Vagina (tissue), 2 donors: ENCODE measurements at regions not wholly inside any gene's neighbourhood (a gene's known extent, or its start where the extent isn't known, plus 50 kb on each side); places are given as distances from the start of the nearest gene placed in this dataset.

Experiments used
- POLR2AphosphoS5 ChIP-seq, 2 donors: sonication (generic); formaldehyde crosslinking; IDR thresholded peaks; one replicate each; pipeline ENCODE4 v1.9.0; 2017; ENCODE audit warnings: antibody characterized with exemption in 2 of 2, mild to moderate bottlenecking in 2 of 2, low read depth in 1 of 2; ENCODE audit not compliant: insufficient read depth in 1 of 2
- TF ChIP-seq, protein P1 (sequence below), 3 experiments: fragments of 450-650 bp in 2 of 3; fragments of 200-600 bp in 1 of 3; sonication (generic) in 1 of 3; IDR thresholded peaks; one replicate each; pipeline ENCODE4 v1.5.1; 2017 to 2019; ENCODE audit warnings: antibody characterized with exemption in 3 of 3, mild to moderate bottlenecking in 2 of 3, moderate library complexity in 2 of 3

DNA sequence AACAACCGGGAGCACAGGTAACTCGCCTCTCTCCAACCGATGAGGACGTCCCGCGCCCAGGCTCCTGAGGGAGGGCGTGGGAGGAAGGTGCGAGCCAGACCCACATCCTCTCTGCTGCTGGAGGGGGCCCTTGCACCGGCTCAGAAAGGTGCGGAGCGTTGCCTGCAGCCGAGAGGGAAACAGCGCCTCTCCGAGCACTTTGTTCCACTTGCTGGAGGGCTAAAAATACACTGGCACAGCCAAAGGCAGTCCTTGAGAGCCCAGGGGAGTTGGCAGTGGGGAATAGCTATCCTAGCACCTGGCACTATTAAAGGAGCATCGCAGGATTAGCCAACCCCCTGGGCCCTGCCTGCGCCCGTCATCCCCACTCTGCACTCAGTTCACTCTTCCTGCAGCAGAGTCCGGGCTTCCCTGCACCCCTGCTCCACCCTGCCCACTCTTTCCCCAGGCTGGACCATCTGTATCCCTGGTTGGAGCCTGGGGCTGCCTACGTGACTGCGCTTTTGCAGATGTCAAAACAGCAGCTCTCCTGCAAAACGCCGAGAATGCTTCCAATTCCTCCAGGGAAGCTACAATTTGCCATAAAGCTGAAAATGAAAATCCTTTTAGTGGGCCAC, 108.9 kb downstream of the SNX5 start:
- TF ChIP-seq, protein P1, sequence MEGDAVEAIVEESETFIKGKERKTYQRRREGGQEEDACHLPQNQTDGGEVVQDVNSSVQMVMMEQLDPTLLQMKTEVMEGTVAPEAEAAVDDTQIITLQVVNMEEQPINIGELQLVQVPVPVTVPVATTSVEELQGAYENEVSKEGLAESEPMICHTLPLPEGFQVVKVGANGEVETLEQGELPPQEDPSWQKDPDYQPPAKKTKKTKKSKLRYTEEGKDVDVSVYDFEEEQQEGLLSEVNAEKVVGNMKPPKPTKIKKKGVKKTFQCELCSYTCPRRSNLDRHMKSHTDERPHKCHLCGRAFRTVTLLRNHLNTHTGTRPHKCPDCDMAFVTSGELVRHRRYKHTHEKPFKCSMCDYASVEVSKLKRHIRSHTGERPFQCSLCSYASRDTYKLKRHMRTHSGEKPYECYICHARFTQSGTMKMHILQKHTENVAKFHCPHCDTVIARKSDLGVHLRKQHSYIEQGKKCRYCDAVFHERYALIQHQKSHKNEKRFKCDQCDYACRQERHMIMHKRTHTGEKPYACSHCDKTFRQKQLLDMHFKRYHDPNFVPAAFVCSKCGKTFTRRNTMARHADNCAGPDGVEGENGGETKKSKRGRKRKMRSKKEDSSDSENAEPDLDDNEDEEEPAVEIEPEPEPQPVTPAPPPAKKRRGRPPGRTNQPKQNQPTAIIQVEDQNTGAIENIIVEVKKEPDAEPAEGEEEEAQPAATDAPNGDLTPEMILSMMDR (IDR thresholded peaks at IDR 0.05): no peak
- no peak for TF ChIP-seq POLR2AphosphoS5 (IDR thresholded peaks at IDR 0.05; ENCODE audit: insufficient read depth in 1 of 2, low read depth in 1 of 2)
